ENCODE measurements at regions not wholly inside any gene's neighbourhood (a gene's known extent, or its start where the extent isn't known, plus 50 kb on each side); places are given as distances from the start of the nearest gene placed in this dataset.

- dilution Hi-C loops (cut with MboI; ENCODE audit: extremely low pct_ligation_motif_present, low sequenced_read_pairs), result no loop called here
- no peak for DNase-seq (ENCODE audit: low read depth, low spot score)
- ChIA-PET CTCF (interaction anchor here (0.7 to 2.7 kb wide), 6 partner anchors 8 to 1738 kb away, joined by 3 to 15 read pairs (median 6); no protein-coding TSS in a partner anchor), POLR2A (no interaction called here)
- FAIRE-seq, result no peak
- Histone ChIP-seq H3K27ac (ENCODE audit: insufficient read depth, low read depth, low read length) (no peak overlapping the region), H3K4me2 (ENCODE audit: insufficient read depth, low read length) (no peak overlapping the region), H2AFZ (ENCODE audit: low read depth, low read length) (no peak overlapping the region), H3K79me2 (ENCODE audit: control insufficient read depth, insufficient read depth, low read length) (no peaks in the 10 kb centered on the region), H3K4me3 (replicated peaks in 1 of 3; ENCODE audit: insufficient read depth in 1 of 3, low read depth in 1 of 3, low read length in 3 of 3) (no peak overlapping the region), H3K4me1 (ENCODE audit: control insufficient read depth, extremely low read depth, insufficient read depth, low read length) (no peaks in the 10 kb centered on the region), H3K9me1 (replicated peaks; ENCODE audit: control insufficient read depth, extremely low read depth, insufficient read depth, low read length) (no peaks in the 10 kb centered on the region), H3K9ac (replicated peaks; ENCODE audit: extremely low read depth, insufficient read depth, low read length) (no peak overlapping the region), H3K9me3 (replicated peaks; ENCODE audit: control insufficient read depth, insufficient read depth, low read length) (no peaks in the 10 kb centered on the region), H4K20me1 (replicated peaks; ENCODE audit: control insufficient read depth, extremely low read depth, insufficient read depth, low read length) (no peaks in the 10 kb centered on the region), H3K36me3 (ENCODE audit: control insufficient read depth in 2 of 2, extremely low read depth in 1 of 2, insufficient read depth in 2 of 2, low read length in 2 of 2) (no peaks in the 10 kb centered on the region), H3K27me3 (ENCODE audit: control insufficient read depth in 2 of 2, insufficient read depth in 2 of 2, low read length in 2 of 2) (peaks cover 4 to 18% of the 10 kb centered on the region in 2 experiments)
- no TSS peak for BruUV-seq (replicated peaks)
- intact Hi-C loops (cut with micrococcal nuclease), result loop anchor here (1.0 to 2.0 kb wide), 3 partner anchors 696 to 1516 kb away; no protein-coding TSS in a partner anchor
- TF ChIP-seq MYC (IDR thresholded peaks at IDR 0.05; ENCODE audit: low read depth, low read length) (no peak), JUN (IDR thresholded peaks at IDR 0.05; ENCODE audit: borderline replicate concordance, insufficient read depth, insufficient read length, low read depth) (no peak), FOS (IDR thresholded peaks at IDR 0.05; ENCODE audit: borderline replicate concordance, insufficient read depth, low read length) (no peak), POLR2AphosphoS5 (IDR thresholded peaks at IDR 0.05; ENCODE audit: insufficient read depth, low read depth, low read length) (no peak), GATA2 (IDR thresholded peaks at IDR 0.05; ENCODE audit: insufficient read depth, insufficient read length, low read depth, low read length) (no peak), POLR2A (IDR thresholded peaks at IDR 0.05; ENCODE audit: low read depth, low read length) (no peak), EZH2 (IDR thresholded peaks at IDR 0.05; ENCODE audit: borderline replicate concordance, low read depth, low read length, severe bottlenecking) (no peak), CTCF (IDR thresholded peaks at IDR 0.05; ENCODE audit: extremely low read depth in 1 of 2, insufficient read depth in 1 of 2, low read depth in 1 of 2, low read length in 2 of 2) (no peak)
- TF ChIP-seq, protein P1, sequence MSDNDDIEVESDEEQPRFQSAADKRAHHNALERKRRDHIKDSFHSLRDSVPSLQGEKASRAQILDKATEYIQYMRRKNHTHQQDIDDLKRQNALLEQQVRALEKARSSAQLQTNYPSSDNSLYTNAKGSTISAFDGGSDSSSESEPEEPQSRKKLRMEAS (IDR thresholded peaks at IDR 0.05; ENCODE audit: insufficient read depth, insufficient read length), result no peak
Measured at GRCh38 chr9:78438780-78439179, 141.9 kb downstream of the PSAT1 start.
